HuH-7.5 (cell line): ENCODE measurements at regions not wholly inside any gene's neighbourhood (a gene's known extent, or its start where the extent isn't known, plus 50 kb on each side); places are given as distances from the start of the nearest gene placed in this dataset.

Experiments
- DNase-seq: peaks from one replicate; pipeline ENCODE4 v3.0.0; 2011; ENCODE audit warnings: low spot score

- no peak for DNase-seq
These were observed 55.2 kb upstream of the TOP3B start for GRCh38 chr22:22037740-22038139.

GRCh38 chr22:22037229-22037628, 54.6 kb upstream of the TOP3B start:
- no peak for DNase-seq

GRCh38 chr22:22036588-22036987, 54.0 kb upstream of the TOP3B start:
- no peak for DNase-seq

- no peak for DNase-seq
These were observed 53.3 kb upstream of the TOP3B start for GRCh38 chr22:22035771-22036314.

GRCh38 chr22:22035203-22035602, 52.6 kb upstream of the TOP3B start:
- no peak for DNase-seq

GRCh38 chr22:22034469-22035132, 52.0 kb upstream of the TOP3B start:
- DNase-seq = no peak

- no peak for DNase-seq
These were observed 51.3 kb upstream of the TOP3B start for GRCh38 chr22:22033803-22034468.

GRCh38 chr22:22032906-22033802, 50.6 kb upstream of the TOP3B start:
- no peak for DNase-seq

GRCh38 chr22:22032099-22032905, 49.7 kb upstream of the TOP3B start:
- no peak for DNase-seq
